BJ (cell line): ENCODE measurements at regions not wholly inside any gene's neighbourhood (a gene's known extent, or its start where the extent isn't known, plus 50 kb on each side); places are given as distances from the start of the nearest gene placed in this dataset.

Experiments
- CTCF ChIA-PET: fragments of 350-600 bp; formaldehyde crosslinking; extraction: SDS; loops from one replicate; lab custom pipeline; 2021; ENCODE audit warnings: antibody characterized with exemption, inconsistent platforms; lab: Yijun Ruan, JAX
- POLR2A ChIA-PET: fragments of 300-600 bp; sonication (Branson Sonifier 250); formaldehyde crosslinking; extraction: SDS; loops from one replicate; lab custom pipeline; 2021; ENCODE audit warnings: antibody characterized with exemption; lab: Charles Lee
- DNase-seq: peaks from one replicate; pipeline ENCODE4 v3.0.0-alpha.2; 2011; ENCODE audit warnings: low read depth
- H3K27me3 ChIP-seq: 2 replicates; pipeline ENCODE4 v1.6.0; 2011; ENCODE audit warnings: low read length; ENCODE audit not compliant: control insufficient read depth, insufficient read depth
- H3K36me3 ChIP-seq: 2 replicates; pipeline ENCODE4 v1.5.1; 2011; ENCODE audit warnings: low read length; ENCODE audit not compliant: control insufficient read depth, insufficient read depth
- H3K4me3 ChIP-seq: 2 replicates; pipeline ENCODE4 v1.5.1; 2011; ENCODE audit warnings: low read depth, mild to moderate bottlenecking, control low read depth, low read length
- CTCF ChIP-seq: IDR thresholded peaks from 2 replicates; pipeline ENCODE4 v1.5.1; 2011; ENCODE audit warnings: low read depth, mild to moderate bottlenecking, control low read depth, inconsistent platforms, low read length, moderate library complexity; ENCODE audit not compliant: insufficient read depth

- no peaks in the 10 kb centered on the region for H3K27me3 ChIP-seq
- no peaks in the 10 kb centered on the region for H3K36me3 ChIP-seq
- ChIA-PET CTCF (no interaction called here), POLR2A (no interaction called here)
- TF ChIP-seq CTCF, result no peak
- H3K4me3 ChIP-seq, result no peak overlapping the region
- DNase-seq, result no peak
Measured at GRCh38 chr6:164195278-164195941, 780.9 kb downstream of the QKI start.

- POLR2A ChIA-PET, result no interaction called here
- no peaks in the 10 kb centered on the region for H3K36me3 ChIP-seq
- CTCF ChIA-PET, result no interaction called here
- no peak overlapping the region for H3K4me3 ChIP-seq
- H3K27me3 ChIP-seq, result no peaks in the 10 kb centered on the region
- DNase-seq, result no peak
- no peak for TF ChIP-seq CTCF
Measured at GRCh38 chr6:164188861-164189260, 774.3 kb downstream of the QKI start.

- Histone ChIP-seq H3K27me3 (no peaks in the 10 kb centered on the region), H3K4me3 (no peak overlapping the region), H3K36me3 (no peaks in the 10 kb centered on the region)
- ChIA-PET POLR2A (no interaction called here), CTCF (no interaction called here)
- TF ChIP-seq CTCF, result no peak
- no peak for DNase-seq
Measured at GRCh38 chr6:164185471-164185871, 771.0 kb downstream of the QKI start.

GRCh38 chr6:164184410-164184809 is 769.9 kb downstream of the QKI start:
- ChIA-PET CTCF (no interaction called here), POLR2A (no interaction called here)
- H3K36me3 ChIP-seq, result no peaks in the 10 kb centered on the region
- TF ChIP-seq CTCF, result no peak
- no peak for DNase-seq
- no peak overlapping the region for H3K4me3 ChIP-seq
- no peaks in the 10 kb centered on the region for H3K27me3 ChIP-seq

- H3K27me3 ChIP-seq, result no peaks in the 10 kb centered on the region
- no peak for TF ChIP-seq CTCF
- CTCF ChIA-PET, result no interaction called here
- H3K36me3 ChIP-seq, result no peaks in the 10 kb centered on the region
- POLR2A ChIA-PET, result no interaction called here
- no peak for DNase-seq
- no peak overlapping the region for H3K4me3 ChIP-seq
Measured at GRCh38 chr6:164183556-164184123, 769.1 kb downstream of the QKI start.
